ENCODE measurements at regions not wholly inside any gene's neighbourhood (a gene's known extent, or its start where the extent isn't known, plus 50 kb on each side); places are given as distances from the start of the nearest gene placed in this dataset.

GRCh38 chr21:38057626-38058025, 141.4 kb upstream of the KCNJ6 start:
- DNase-seq (ENCODE audit: low read depth): no peak
- TF ChIP-seq, protein P1, sequence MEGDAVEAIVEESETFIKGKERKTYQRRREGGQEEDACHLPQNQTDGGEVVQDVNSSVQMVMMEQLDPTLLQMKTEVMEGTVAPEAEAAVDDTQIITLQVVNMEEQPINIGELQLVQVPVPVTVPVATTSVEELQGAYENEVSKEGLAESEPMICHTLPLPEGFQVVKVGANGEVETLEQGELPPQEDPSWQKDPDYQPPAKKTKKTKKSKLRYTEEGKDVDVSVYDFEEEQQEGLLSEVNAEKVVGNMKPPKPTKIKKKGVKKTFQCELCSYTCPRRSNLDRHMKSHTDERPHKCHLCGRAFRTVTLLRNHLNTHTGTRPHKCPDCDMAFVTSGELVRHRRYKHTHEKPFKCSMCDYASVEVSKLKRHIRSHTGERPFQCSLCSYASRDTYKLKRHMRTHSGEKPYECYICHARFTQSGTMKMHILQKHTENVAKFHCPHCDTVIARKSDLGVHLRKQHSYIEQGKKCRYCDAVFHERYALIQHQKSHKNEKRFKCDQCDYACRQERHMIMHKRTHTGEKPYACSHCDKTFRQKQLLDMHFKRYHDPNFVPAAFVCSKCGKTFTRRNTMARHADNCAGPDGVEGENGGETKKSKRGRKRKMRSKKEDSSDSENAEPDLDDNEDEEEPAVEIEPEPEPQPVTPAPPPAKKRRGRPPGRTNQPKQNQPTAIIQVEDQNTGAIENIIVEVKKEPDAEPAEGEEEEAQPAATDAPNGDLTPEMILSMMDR (conservative IDR thresholded peaks at IDR 0.05; ENCODE audit: low read depth, low read length): no peak
- H3K4me3 ChIP-seq (ENCODE audit: low read depth, low read length): no peak overlapping the region

GRCh38 chr21:38060533-38060932, 144.3 kb upstream of the KCNJ6 start:
- no peak for DNase-seq (ENCODE audit: low read depth)
- H3K4me3 ChIP-seq (ENCODE audit: low read depth, low read length): no peak overlapping the region
- TF ChIP-seq, protein P1 (conservative IDR thresholded peaks at IDR 0.05; ENCODE audit: low read depth, low read length): no peak

- TF ChIP-seq, protein P1 (conservative IDR thresholded peaks at IDR 0.05; ENCODE audit: low read depth, low read length): no peak
- H3K4me3 ChIP-seq (ENCODE audit: low read depth, low read length): no peak overlapping the region
- no peak for DNase-seq (ENCODE audit: low read depth)
Measured at GRCh38 chr21:38067086-38067739, 151.0 kb upstream of the KCNJ6 start.

GRCh38 chr21:38072489-38072888, 156.2 kb upstream of the KCNJ6 start:
- no peak overlapping the region for H3K4me3 ChIP-seq (ENCODE audit: low read depth, low read length)
- DNase-seq (ENCODE audit: low read depth): no peak
- TF ChIP-seq, protein P1 (conservative IDR thresholded peaks at IDR 0.05; ENCODE audit: low read depth, low read length): no peak

- no peak overlapping the region for H3K4me3 ChIP-seq (ENCODE audit: low read depth, low read length)
- TF ChIP-seq, protein P1 (conservative IDR thresholded peaks at IDR 0.05; ENCODE audit: low read depth, low read length): no peak
- DNase-seq (ENCODE audit: low read depth): no peak
Measured at GRCh38 chr21:38075833-38076587, 159.8 kb upstream of the KCNJ6 start.

GRCh38 chr21:38077569-38077968, 161.3 kb upstream of the KCNJ6 start:
- TF ChIP-seq, protein P1 (conservative IDR thresholded peaks at IDR 0.05; ENCODE audit: low read depth, low read length): no peak
- H3K4me3 ChIP-seq (ENCODE audit: low read depth, low read length): no peak overlapping the region
- DNase-seq (ENCODE audit: low read depth): no peak

All from epithelial cell of proximal tubule (primary cell).